Epithelial cell of esophagus (primary cell): ENCODE measurements at regions not wholly inside any gene's neighbourhood (a gene's known extent, or its start where the extent isn't known, plus 50 kb on each side); places are given as distances from the start of the nearest gene placed in this dataset.

Experiments used
- DNase-seq: peaks from one replicate; pipeline ENCODE4 v3.0.0; 2010; ENCODE audit warnings: low read depth
- H3K4me3 ChIP-seq: 2 replicates; pipeline ENCODE4 v1.5.1; 2011; ENCODE audit warnings: mild to moderate bottlenecking, low read length, control low read depth
- TF ChIP-seq, protein P1 (sequence below): IDR thresholded peaks from 2 replicates; pipeline ENCODE4 v1.5.1; 2011; ENCODE audit warnings: low read depth, mild to moderate bottlenecking, low read length, control low read depth, inconsistent platforms; ENCODE audit not compliant: insufficient read depth; ENCODE audit errors: missing control alignments

DNA sequence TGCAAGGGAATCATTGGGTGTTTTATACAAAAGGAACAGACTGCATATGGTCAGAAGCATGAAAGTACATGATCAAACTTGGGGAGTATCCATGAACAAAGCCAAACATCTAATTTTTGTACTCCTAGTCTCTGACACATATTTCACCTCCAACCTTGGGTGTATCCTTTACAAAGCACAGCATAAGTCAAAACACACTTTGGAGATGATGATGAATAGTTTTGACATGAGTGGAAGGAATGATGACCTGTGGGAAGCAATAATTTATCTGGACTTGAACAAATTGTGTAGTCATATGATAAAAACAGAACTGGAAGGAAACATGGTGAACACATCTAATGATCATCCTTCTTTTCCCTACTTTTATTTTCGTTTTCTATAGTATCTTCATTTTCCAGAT lies 108.7 kb upstream of the PLS3 start:
- TF ChIP-seq, protein P1, sequence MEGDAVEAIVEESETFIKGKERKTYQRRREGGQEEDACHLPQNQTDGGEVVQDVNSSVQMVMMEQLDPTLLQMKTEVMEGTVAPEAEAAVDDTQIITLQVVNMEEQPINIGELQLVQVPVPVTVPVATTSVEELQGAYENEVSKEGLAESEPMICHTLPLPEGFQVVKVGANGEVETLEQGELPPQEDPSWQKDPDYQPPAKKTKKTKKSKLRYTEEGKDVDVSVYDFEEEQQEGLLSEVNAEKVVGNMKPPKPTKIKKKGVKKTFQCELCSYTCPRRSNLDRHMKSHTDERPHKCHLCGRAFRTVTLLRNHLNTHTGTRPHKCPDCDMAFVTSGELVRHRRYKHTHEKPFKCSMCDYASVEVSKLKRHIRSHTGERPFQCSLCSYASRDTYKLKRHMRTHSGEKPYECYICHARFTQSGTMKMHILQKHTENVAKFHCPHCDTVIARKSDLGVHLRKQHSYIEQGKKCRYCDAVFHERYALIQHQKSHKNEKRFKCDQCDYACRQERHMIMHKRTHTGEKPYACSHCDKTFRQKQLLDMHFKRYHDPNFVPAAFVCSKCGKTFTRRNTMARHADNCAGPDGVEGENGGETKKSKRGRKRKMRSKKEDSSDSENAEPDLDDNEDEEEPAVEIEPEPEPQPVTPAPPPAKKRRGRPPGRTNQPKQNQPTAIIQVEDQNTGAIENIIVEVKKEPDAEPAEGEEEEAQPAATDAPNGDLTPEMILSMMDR = no peak
- peak; percentile 33 for DNase-seq

GRCh38 chrX:115459883-115460880 lies 100.8 kb upstream of the PLS3 start:
- peak; percentile 56 for DNase-seq
- TF ChIP-seq, protein P1 = no peak
- H3K4me3 ChIP-seq = no peak overlapping the region

More for the DNA sequence above, 108.7 kb upstream of the PLS3 start:
- H3K4me3 ChIP-seq = no peak overlapping the region

DNA sequence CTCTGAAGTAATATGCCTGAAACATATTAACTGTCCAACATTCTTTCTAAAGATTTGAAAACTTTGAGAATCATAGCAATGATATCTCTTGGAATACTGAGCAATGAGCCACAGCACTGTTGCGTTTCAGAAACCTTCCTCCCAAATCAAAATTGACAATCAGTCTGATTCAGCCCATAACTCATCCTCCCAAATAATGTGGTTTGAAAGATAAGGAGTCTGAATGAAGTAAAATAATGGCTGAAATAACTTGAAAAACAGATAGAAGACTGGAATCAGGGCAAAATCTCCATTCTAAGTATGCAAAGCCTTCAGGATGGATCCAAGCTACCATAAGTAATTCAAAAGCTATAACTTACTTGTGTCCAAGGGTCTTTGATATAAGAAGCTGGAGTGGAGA lies 98.6 kb upstream of the PLS3 start:
- no peak overlapping the region for H3K4me3 ChIP-seq
- TF ChIP-seq, protein P1 = no peak
- DNase-seq = no peak

DNA sequence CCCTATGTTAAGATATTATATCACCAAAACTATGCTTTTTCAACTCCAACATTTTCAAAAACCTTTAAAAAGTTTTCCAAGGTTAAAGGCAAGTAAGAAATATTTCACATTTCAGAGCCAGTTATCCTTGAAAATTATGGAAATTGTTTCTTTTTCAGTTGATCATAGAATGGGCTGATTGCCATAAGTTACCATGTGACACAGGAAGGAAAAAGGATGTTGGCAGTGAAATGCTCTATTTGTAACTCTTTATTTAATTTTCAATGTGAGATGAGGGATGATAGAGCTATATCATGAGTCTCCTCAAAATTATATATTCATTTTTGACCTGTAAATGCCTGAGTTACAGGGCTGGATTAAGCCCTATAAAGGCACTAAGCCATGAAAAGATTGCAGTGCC lies 93.0 kb upstream of the PLS3 start:
- H3K4me3 ChIP-seq = no peak overlapping the region
- DNase-seq = no peak

GRCh38 chrX:115472131-115472530 lies 88.8 kb upstream of the PLS3 start:
- TF ChIP-seq, protein P1 = no peak
- DNase-seq = no peak
- H3K4me3 ChIP-seq = no peak overlapping the region

More for the DNA sequence above, 93.0 kb upstream of the PLS3 start:
- TF ChIP-seq, protein P1 = no peak

- TF ChIP-seq, protein P1 = no peak
- no peak overlapping the region for H3K4me3 ChIP-seq
- DNase-seq = no peak
These were observed 74.5 kb upstream of the PLS3 start for GRCh38 chrX:115486510-115486909.

DNA sequence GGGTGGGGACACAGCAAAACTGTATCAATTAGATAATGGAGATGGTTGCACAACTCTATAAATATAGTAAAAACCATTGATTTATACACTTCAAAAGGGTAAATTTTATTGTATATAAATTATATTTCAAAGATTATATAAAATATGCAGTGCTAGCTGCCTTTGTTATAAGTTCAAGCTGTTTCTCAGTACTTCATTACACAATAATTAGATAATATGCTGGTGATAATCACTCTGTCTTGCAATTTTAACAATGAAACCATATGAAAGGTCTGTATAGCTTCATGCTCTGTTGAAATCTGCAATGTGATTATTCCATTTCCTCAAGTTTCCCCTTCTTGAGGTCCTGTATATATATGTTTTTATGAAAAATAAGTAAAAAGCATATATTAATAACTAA lies 73.4 kb upstream of the PLS3 start:
- TF ChIP-seq, protein P1 = no peak
- no peak overlapping the region for H3K4me3 ChIP-seq
- DNase-seq = no peak
